ENCODE measurements at regions not wholly inside any gene's neighbourhood (a gene's known extent, or its start where the extent isn't known, plus 50 kb on each side); places are given as distances from the start of the nearest gene placed in this dataset.

- Histone ChIP-seq H3K4me2 (ENCODE audit: low read depth, low read length) (no peak overlapping the region), H3K4ac (ENCODE audit: low read depth, low read length) (no peak overlapping the region), H2AK9ac (replicated peaks; ENCODE audit: low read depth, low read length, poor library complexity) (no peak overlapping the region), H3K23ac (ENCODE audit: low read depth, low read length) (no peak overlapping the region), H3K18ac (ENCODE audit: low read depth, low read length) (no peak overlapping the region), H4K91ac (ENCODE audit: insufficient read depth, low read depth, low read length) (no peak overlapping the region), H3K14ac (replicated peaks; ENCODE audit: low read depth, low read length) (no peak overlapping the region), H2AK5ac (ENCODE audit: low read depth, low read length) (no peak overlapping the region), H3K4me3 (ENCODE audit: insufficient read depth, low read depth, low read length) (no peak overlapping the region), H4K20me1 (ENCODE audit: insufficient read depth, low read length) (no peaks in the 10 kb centered on the region), H2AFZ (replicated peaks; ENCODE audit: low read length, poor library complexity) (no peak overlapping the region), H2BK20ac (ENCODE audit: low read depth, low read length) (no peak overlapping the region), H2BK5ac (ENCODE audit: low read depth, low read length, poor library complexity, severe bottlenecking) (no peak overlapping the region), H3K9ac (ENCODE audit: low read depth, low read length) (no peak overlapping the region), H3K27ac (ENCODE audit: insufficient read depth, low read length) (no peak overlapping the region), H4K8ac (ENCODE audit: low read depth in 2 of 2, low read length in 2 of 2) (no peak overlapping the region), H3K79me1 (ENCODE audit: low read depth in 1 of 2, low read length in 2 of 2) (no peaks in the 10 kb centered on the region), H3K27me3 (ENCODE audit: control insufficient read depth, insufficient read depth, low read length) (no peaks in the 10 kb centered on the region; the same call in 1 of the 2 replicates), H3K9me1 (ENCODE audit: insufficient read depth, low read length) (no peaks in the 10 kb centered on the region), H3K9me3 (ENCODE audit: control insufficient read depth, insufficient read depth, low read length) (no peaks in the 10 kb centered on the region), H2BK15ac (ENCODE audit: low read depth, low read length) (no peak overlapping the region), H3K4me1 (ENCODE audit: control insufficient read depth, insufficient read depth, low read length) (no peaks in the 10 kb centered on the region), H3K56ac (ENCODE audit: extremely low read depth, insufficient read depth, low read length) (no peak overlapping the region), H4K5ac (ENCODE audit: low read depth, low read length) (no peak overlapping the region), H3K36me3 (ENCODE audit: control insufficient read depth, insufficient read depth, low read length) (no peaks in the 10 kb centered on the region), H2BK120ac (ENCODE audit: low read depth, low read length) (no peak overlapping the region)
- intact Hi-C loops (cut with micrococcal nuclease) (loop anchor here (2.0 to 5.0 kb wide), 2 partner anchors 72 to 416 kb away; partner anchors contain the start of gene WDR26), in situ Hi-C loops (cut with MboI; ENCODE audit: low sequenced_read_pairs) (loop anchor here (5.0 to 10.0 kb wide), 2 partner anchors 206 to 338 kb away; no protein-coding TSS in a partner anchor), dilution Hi-C loops (cut with HindIII; ENCODE audit: low sequenced_read_pairs, unreplicated experiment) (no loop called here)
- TF ChIP-seq BHLHE40 (IDR thresholded peaks at IDR 0.05; ENCODE audit: low read depth, low read length) (no peak), CHD1 (IDR thresholded peaks at IDR 0.05; ENCODE audit: low read depth, low read length) (no peak), POLR2A (IDR thresholded peaks at IDR 0.05; ENCODE audit: low read depth, low read length) (no peak), SMC3 (IDR thresholded peaks at IDR 0.05; ENCODE audit: low read depth, low read length) (no peak), ELK1 (IDR thresholded peaks at IDR 0.05; ENCODE audit: borderline replicate concordance, low read depth, low read length) (no peak), RFX5 (IDR thresholded peaks at IDR 0.05; ENCODE audit: low read depth, low read length) (no peak)
- no TSS peak for BruUV-seq (replicated peaks)
- ATAC-seq (ENCODE audit: low read depth): no peak
- ChIA-PET POLR2A (ENCODE audit: unreplicated experiment) (no interaction called here), CTCF (interaction anchor here (1.4 to 4.9 kb wide), 5 partner anchors 11 to 337 kb away, joined by 3 to 41 read pairs (median 5); no protein-coding TSS in a partner anchor)
- no CpG with 5 or more reads among the region's 2 CpGs for WGBS, 2 experiments (ENCODE audit: extremely low coverage in 2 of 2, insufficient read length in 1 of 2)
- DNase-seq: no peak
Observed at GRCh38 chr1:224850446-224850845, 79.0 kb upstream of the DNAH14 start.

All from IMR-90 (cell line).